AG04450 (cell line): ENCODE measurements at regions not wholly inside any gene's neighbourhood (a gene's known extent, or its start where the extent isn't known, plus 50 kb on each side); places are given as distances from the start of the nearest gene placed in this dataset.

ENCODE experiments used
- CTCF ChIA-PET: fragments of 300-600, 350-600 bp; formaldehyde crosslinking; extraction: SDS; loops from one replicate; lab custom pipeline; 2022; ENCODE audit warnings: antibody characterized with exemption, inconsistent platforms; lab: Charles Lee
- POLR2A ChIA-PET: fragments of 350-600 bp; formaldehyde crosslinking; extraction: SDS; loops from one replicate; lab custom pipeline; 2021; ENCODE audit warnings: antibody characterized with exemption, inconsistent platforms; lab: Yijun Ruan, JAX
- DNase-seq: peaks from one replicate; pipeline ENCODE4 v3.0.0-alpha.2; 2011; ENCODE audit warnings: low read depth, low spot score
- H3K27ac ChIP-seq: one replicate; pipeline ENCODE4 v1.5.1; 2012; ENCODE audit warnings: low read depth, low read length, control low read depth
- H3K27me3 ChIP-seq: one replicate; pipeline ENCODE4 v1.6.0; 2012; ENCODE audit warnings: low read length; ENCODE audit not compliant: control insufficient read depth, insufficient read depth
- H3K4me3 ChIP-seq: 2 replicates; pipeline ENCODE4 v1.5.1; 2011; ENCODE audit warnings: mild to moderate bottlenecking, low read depth, low read length, control low read depth
- H3K9me3 ChIP-seq: 2 replicates; pipeline ENCODE4 v1.5.1; 2012; ENCODE audit warnings: low read length; ENCODE audit not compliant: control insufficient read depth, insufficient read depth
- CTCF ChIP-seq: IDR thresholded peaks from 2 replicates; pipeline ENCODE4 v1.5.1; 2011; ENCODE audit warnings: low read depth, low read length, control low read depth, inconsistent platforms

- no peaks in the 10 kb centered on the region for H3K9me3 ChIP-seq
- no peaks in the 10 kb centered on the region for H3K27me3 ChIP-seq
- TF ChIP-seq CTCF, result no peak
- ChIA-PET POLR2A (interaction anchor here (1.2 kb wide), 1 partner anchor 570 kb away, joined by 3 read pairs; no protein-coding TSS in a partner anchor), CTCF (no interaction called here)
- peak; percentile 41 for DNase-seq
- no peak overlapping the region for H3K4me3 ChIP-seq
- no peak overlapping the region for H3K27ac ChIP-seq
Measured at GRCh38 chr10:33901166-33901565, 566.7 kb upstream of the NRP1 start.

GRCh38 chr10:33900596-33900995, 566.1 kb upstream of the NRP1 start:
- DNase-seq, result no peak
- TF ChIP-seq CTCF, result no peak
- POLR2A ChIA-PET, result interaction anchor here (1.2 kb wide), 1 partner anchor 569 kb away, joined by 3 read pairs; no protein-coding TSS in a partner anchor
- no peaks in the 10 kb centered on the region for H3K27me3 ChIP-seq
- no peak overlapping the region for H3K27ac ChIP-seq
- CTCF ChIA-PET, result no interaction called here
- no peaks in the 10 kb centered on the region for H3K9me3 ChIP-seq
- no peak overlapping the region for H3K4me3 ChIP-seq

GRCh38 chr10:33899578-33900531, 565.4 kb upstream of the NRP1 start:
- CTCF ChIA-PET, result interaction anchor here (1.1 kb wide), 1 partner anchor 561 kb away, joined by 3 read pairs; no protein-coding TSS in a partner anchor
- POLR2A ChIA-PET, result no interaction called here
- H3K4me3 ChIP-seq, result no peak overlapping the region
- no peaks in the 10 kb centered on the region for H3K9me3 ChIP-seq
- TF ChIP-seq CTCF, result no peak
- no peak for DNase-seq
- H3K27me3 ChIP-seq, result no peaks in the 10 kb centered on the region
- no peak overlapping the region for H3K27ac ChIP-seq

GRCh38 chr10:33897291-33897752, 562.9 kb upstream of the NRP1 start:
- H3K4me3 ChIP-seq, result no peak overlapping the region

More at GRCh38 chr10:33897291-33897752, 562.9 kb upstream of the NRP1 start:
- Histone ChIP-seq H3K9me3 (no peaks in the 10 kb centered on the region), H3K27me3 (no peaks in the 10 kb centered on the region), H3K27ac (no peak overlapping the region)
- ChIA-PET POLR2A (no interaction called here), CTCF (no interaction called here)
- TF ChIP-seq CTCF, result no peak
- DNase-seq, result no peak
